AG04450 (cell line): ENCODE measurements at regions not wholly inside any gene's neighbourhood (a gene's known extent, or its start where the extent isn't known, plus 50 kb on each side); places are given as distances from the start of the nearest gene placed in this dataset.

ENCODE experiments used
- CTCF ChIA-PET: fragments of 300-600, 350-600 bp; formaldehyde crosslinking; extraction: SDS; loops from one replicate; lab custom pipeline; 2022; ENCODE audit warnings: antibody characterized with exemption, inconsistent platforms; lab: Charles Lee
- POLR2A ChIA-PET: fragments of 350-600 bp; formaldehyde crosslinking; extraction: SDS; loops from one replicate; lab custom pipeline; 2021; ENCODE audit warnings: antibody characterized with exemption, inconsistent platforms; lab: Yijun Ruan, JAX
- DNase-seq: peaks from one replicate; pipeline ENCODE4 v3.0.0-alpha.2; 2011; ENCODE audit warnings: low read depth, low spot score
- H3K27ac ChIP-seq: one replicate; pipeline ENCODE4 v1.5.1; 2012; ENCODE audit warnings: low read depth, low read length, control low read depth
- H3K27me3 ChIP-seq: one replicate; pipeline ENCODE4 v1.6.0; 2012; ENCODE audit warnings: low read length; ENCODE audit not compliant: control insufficient read depth, insufficient read depth
- H3K4me3 ChIP-seq: 2 replicates; pipeline ENCODE4 v1.5.1; 2011; ENCODE audit warnings: mild to moderate bottlenecking, low read depth, low read length, control low read depth
- H3K9me3 ChIP-seq: 2 replicates; pipeline ENCODE4 v1.5.1; 2012; ENCODE audit warnings: low read length; ENCODE audit not compliant: control insufficient read depth, insufficient read depth
- TF ChIP-seq, protein P1 (sequence below): IDR thresholded peaks from 2 replicates; pipeline ENCODE4 v1.5.1; 2011; ENCODE audit warnings: low read depth, low read length, control low read depth, inconsistent platforms

GRCh38 chr3:26825454-26825853, 202.9 kb downstream of the LRRC3B start:
- POLR2A ChIA-PET, result no interaction called here
- Histone ChIP-seq H3K27me3 (no peaks in the 10 kb centered on the region), H3K4me3 (no peak overlapping the region), H3K9me3 (peaks cover 23% of the 10 kb centered on the region), H3K27ac (no peak overlapping the region)
- TF ChIP-seq, protein P1, sequence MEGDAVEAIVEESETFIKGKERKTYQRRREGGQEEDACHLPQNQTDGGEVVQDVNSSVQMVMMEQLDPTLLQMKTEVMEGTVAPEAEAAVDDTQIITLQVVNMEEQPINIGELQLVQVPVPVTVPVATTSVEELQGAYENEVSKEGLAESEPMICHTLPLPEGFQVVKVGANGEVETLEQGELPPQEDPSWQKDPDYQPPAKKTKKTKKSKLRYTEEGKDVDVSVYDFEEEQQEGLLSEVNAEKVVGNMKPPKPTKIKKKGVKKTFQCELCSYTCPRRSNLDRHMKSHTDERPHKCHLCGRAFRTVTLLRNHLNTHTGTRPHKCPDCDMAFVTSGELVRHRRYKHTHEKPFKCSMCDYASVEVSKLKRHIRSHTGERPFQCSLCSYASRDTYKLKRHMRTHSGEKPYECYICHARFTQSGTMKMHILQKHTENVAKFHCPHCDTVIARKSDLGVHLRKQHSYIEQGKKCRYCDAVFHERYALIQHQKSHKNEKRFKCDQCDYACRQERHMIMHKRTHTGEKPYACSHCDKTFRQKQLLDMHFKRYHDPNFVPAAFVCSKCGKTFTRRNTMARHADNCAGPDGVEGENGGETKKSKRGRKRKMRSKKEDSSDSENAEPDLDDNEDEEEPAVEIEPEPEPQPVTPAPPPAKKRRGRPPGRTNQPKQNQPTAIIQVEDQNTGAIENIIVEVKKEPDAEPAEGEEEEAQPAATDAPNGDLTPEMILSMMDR, result no peak
- no peak for DNase-seq
- CTCF ChIA-PET, result no interaction called here

DNA sequence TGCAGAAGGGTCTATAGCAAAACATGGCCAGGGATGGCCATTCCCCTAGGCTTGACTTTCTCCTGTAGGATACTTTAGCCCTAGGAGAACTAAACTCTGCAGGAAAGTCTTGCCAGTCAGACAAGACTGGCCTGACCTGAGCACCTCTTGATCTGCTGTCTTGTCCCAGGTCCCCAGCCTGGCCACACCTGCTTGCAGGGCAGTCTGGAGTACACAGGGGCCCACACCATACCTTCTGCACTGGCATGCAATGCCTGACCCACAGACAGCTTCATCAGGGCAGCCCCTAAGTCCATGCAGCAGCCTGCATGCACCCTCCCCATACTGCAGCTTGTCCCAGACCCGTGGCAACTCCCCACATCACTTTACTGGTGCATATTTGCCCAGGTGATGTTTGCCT, 204.6 kb downstream of the LRRC3B start:
- DNase-seq, result no peak
- ChIA-PET POLR2A (no interaction called here), CTCF (no interaction called here)
- TF ChIP-seq, protein P1, result no peak
- H3K27me3 ChIP-seq, result no peaks in the 10 kb centered on the region
- H3K27ac ChIP-seq, result no peak overlapping the region
- H3K4me3 ChIP-seq, result no peak overlapping the region
- peaks cover 20% of the 10 kb centered on the region for H3K9me3 ChIP-seq

DNA sequence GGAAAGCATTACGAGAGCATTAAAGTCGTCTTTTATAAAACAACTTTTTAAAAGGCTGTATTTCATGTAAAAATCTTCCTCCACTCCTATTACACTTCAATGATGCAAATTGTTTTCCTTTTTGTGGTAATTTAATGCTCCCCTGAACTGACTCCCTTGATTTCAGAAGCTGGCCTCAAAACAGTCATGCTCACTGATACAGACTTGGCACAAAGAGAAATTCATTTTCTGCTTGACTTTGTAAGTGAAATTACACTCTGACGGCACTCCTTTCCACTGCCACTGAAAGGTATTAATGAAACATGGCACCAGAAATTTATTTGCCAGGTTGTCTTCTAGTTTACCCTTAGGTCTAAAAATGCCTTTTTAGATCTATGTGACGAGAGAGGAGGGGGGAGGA, 215.5 kb downstream of the LRRC3B start:
- TF ChIP-seq, protein P1, result no peak
- DNase-seq, result no peak
- Histone ChIP-seq H3K9me3 (peaks cover 2% of the 10 kb centered on the region; the same call in 1 of the 2 replicates), H3K27me3 (no peaks in the 10 kb centered on the region), H3K27ac (no peak overlapping the region), H3K4me3 (no peak overlapping the region)
- POLR2A ChIA-PET, result no interaction called here
- CTCF ChIA-PET, result interaction anchor here (0.6 kb wide), 1 partner anchor 13 kb away, joined by 3 read pairs; no protein-coding TSS in a partner anchor

- H3K27ac ChIP-seq, result no peak overlapping the region
- peaks cover 4% of the 10 kb centered on the region for H3K9me3 ChIP-seq
- TF ChIP-seq, protein P1, result no peak
- no peak overlapping the region for H3K4me3 ChIP-seq
- CTCF ChIA-PET, result no interaction called here
- H3K27me3 ChIP-seq, result no peaks in the 10 kb centered on the region
- no peak for DNase-seq
- POLR2A ChIA-PET, result no interaction called here
These were observed 216.4 kb downstream of the LRRC3B start for GRCh38 chr3:26839001-26839400.

DNA sequence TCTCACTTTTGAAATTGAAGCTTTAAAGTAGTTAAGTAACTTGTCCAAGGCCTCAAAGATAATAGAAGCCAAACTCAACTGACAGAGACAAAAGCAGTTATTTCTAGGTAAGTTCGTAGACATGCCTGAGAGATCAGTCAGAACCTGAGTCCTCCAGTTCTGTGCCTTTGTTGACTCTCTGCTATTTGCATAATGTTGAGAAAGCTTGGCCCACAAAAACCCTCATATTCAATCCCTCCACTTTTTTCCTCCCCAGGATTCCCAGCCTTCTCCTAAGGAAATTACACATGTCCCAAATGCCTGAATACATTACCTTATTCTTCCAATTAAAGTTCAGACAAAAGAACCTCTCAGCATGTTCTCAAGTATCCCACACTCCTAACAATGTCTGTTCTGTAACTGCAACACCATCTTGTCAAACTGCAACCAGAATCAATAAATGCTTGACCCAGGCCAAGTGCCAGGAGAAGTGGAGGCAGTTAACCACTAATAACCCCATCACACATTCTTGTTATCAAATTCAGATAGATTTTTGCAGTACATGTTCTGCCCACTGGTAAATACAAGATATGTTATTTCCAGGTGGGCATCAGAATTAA, 217.8 kb downstream of the LRRC3B start:
- Histone ChIP-seq H3K27ac (no peak overlapping the region), H3K9me3 (peaks cover 4% of the 10 kb centered on the region), H3K27me3 (no peaks in the 10 kb centered on the region), H3K4me3 (no peak overlapping the region)
- ChIA-PET CTCF (interaction anchor here (0.6 kb wide), 1 partner anchor 417 kb away, joined by 3 read pairs; no protein-coding TSS in a partner anchor), POLR2A (no interaction called here)
- TF ChIP-seq, protein P1, result no peak
- DNase-seq, result no peak
